Posterior vena cava (tissue), 2 donors: ENCODE measurements at regions not wholly inside any gene's neighbourhood (a gene's known extent, or its start where the extent isn't known, plus 50 kb on each side); places are given as distances from the start of the nearest gene placed in this dataset.
"Not testable (repeated sequence)": the region's sequence is repeated elsewhere in the genome, so short reads cannot be mapped to it uniquely, and the experiment has no call there.

Source experiments
- DNase-seq: peaks from one replicate; pipeline ENCODE4 v3.0.0-alpha.2; 2020; ENCODE audit warnings: low spot score
- intact Hi-C, 2 donors: fragments of 100-400 bp; cut with DNase I; formaldehyde crosslinking; loops; one replicate each; pipeline versions ENCODE4 v1.14.1 to v1.14.2; 2022 to 2023
- donor health status: DM: yes; HTN: yes; CAD: no.
- donor health status: DM: yes; HTN: yes; CAD: no.

- intact Hi-C loops: no loop called here
- DNase-seq: no peak
Measured at GRCh38 chr3:118226206-118226605, 808.4 kb downstream of the IGSF11 start.

DNA sequence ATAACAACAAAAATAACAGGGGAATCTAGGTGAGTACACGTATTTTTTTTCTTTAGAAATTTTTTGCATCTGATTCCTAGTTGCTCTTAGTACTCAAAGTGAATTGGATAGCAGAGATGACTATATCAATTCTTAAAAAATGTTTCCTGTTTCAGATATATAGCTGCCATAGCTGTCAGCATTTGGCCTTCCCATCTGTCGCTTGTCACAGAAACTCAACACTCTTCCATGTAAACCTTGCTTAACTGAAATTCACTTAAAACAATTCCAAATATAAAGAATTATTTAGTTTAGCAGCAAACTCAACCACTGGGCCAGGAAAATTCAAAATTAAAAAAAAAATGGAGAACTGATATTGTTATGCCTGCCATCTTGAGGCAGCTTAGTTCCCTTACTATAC lies 807.5 kb downstream of the IGSF11 start:
- intact Hi-C loops: no loop called here
- no peak for DNase-seq

GRCh38 chr3:118228151-118228550 lies 806.5 kb downstream of the IGSF11 start:
- intact Hi-C loops: no loop called here
- DNase-seq: no peak

DNA sequence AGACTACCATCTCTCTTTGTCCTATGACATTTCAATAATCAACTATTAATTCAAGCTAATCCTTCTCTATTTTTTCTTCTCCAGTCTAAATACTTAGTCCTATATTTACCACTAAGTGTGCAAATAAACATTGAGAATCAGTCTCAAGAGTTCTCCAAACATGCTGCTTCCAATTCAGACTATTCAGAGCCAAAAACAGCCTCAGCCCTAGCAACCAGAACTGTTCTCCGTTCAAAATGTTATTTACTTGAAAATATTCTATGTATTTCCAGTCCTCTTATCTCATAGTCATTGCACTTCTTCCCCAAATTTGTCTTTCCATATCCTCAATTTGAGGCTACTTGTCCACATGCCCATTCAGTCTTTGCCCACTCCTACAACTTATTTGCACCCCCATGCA lies 805.5 kb downstream of the IGSF11 start:
- intact Hi-C loops: no loop called here
- no peak for DNase-seq

DNA sequence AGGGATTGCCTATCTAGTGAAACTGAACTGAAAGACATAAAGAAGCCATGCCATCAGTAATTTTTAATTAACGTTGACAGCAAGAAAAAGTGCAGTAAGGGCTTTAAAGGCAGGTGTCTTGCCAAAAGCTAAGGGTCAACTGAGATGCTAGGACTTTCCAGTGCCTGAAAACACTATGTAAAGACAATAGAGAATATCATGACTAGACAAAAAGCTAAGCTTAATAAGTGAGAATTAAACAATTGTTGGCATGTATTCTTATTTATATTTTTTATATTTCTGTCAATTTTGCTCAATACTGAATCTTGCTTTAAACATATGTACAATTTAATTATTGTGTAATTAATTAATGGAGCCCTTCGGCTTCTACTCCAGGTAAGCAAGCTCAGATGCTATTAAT lies 803.1 kb downstream of the IGSF11 start:
- no peak for DNase-seq
- intact Hi-C loops: no loop called here

GRCh38 chr3:118239253-118239652 lies 795.4 kb downstream of the IGSF11 start:
- no peak for DNase-seq
- intact Hi-C loops: no loop called here

GRCh38 chr3:118244761-118245160 lies 789.9 kb downstream of the IGSF11 start:
- DNase-seq: no peak
- intact Hi-C loops: no loop called here

DNA sequence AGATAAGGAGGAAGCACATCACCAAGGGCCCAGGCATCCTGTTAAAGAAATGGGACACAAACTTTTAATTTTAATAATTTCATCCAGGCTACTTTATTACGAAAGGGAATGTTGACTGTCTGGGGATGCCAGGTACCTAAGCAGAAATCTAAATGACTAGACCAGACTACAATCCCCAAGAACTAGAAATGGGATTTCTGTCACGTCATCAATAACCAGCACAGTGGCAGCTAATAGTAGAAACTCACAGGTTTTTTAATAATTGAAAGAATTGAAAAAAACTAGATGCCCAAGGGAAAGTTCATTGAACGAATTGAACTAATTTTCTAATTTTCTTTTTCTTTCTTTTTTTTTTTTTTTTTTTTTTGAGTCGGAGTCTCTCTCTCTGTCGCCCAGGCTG lies 789.3 kb downstream of the IGSF11 start:
- intact Hi-C loops: no loop called here
- no peak for DNase-seq

DNA sequence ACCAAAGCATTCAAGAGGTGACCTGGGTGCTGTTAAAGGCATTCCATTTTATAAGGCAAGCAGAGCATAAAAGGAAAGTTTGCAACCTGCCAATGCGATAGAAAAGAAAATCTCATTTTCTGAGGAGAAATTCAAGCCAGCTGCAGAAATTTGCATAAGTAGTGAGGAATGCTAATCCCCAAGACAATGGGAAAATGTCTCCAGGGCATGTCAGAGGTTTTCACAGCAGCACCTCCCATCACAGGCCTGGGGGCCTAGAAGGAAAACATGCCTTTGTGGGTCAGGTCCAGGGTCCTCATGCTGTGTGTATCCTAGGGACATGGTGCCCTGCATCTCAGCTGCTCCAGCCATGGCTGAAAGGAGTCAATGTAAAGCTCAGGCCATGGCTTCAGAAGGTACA lies 775.8 kb downstream of the IGSF11 start:
- DNase-seq, intact Hi-C loops: not testable (repeated sequence)

GRCh38 chr3:118262800-118263402 lies 771.7 kb downstream of the IGSF11 start:
- DNase-seq: no peak
- intact Hi-C loops: no loop called here

DNA sequence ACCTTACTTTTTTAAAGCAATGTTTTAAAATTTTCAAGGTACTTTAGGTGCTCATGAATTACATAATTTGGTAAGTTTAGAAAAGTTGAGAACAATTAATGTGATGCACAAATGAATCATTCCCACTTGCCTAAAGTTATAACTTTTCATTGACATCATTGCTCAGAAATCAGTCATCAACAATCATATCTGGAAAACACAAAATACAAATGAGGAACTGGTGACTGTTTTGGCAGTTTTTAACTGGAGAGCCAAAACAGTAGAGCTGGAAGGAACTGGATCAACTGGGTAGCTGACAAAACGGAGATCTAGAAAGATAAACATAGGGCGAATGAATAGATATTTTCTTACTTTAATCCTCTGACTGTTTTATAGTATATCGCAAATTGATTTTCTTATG lies 767.1 kb downstream of the IGSF11 start:
- intact Hi-C loops: no loop called here

DNA sequence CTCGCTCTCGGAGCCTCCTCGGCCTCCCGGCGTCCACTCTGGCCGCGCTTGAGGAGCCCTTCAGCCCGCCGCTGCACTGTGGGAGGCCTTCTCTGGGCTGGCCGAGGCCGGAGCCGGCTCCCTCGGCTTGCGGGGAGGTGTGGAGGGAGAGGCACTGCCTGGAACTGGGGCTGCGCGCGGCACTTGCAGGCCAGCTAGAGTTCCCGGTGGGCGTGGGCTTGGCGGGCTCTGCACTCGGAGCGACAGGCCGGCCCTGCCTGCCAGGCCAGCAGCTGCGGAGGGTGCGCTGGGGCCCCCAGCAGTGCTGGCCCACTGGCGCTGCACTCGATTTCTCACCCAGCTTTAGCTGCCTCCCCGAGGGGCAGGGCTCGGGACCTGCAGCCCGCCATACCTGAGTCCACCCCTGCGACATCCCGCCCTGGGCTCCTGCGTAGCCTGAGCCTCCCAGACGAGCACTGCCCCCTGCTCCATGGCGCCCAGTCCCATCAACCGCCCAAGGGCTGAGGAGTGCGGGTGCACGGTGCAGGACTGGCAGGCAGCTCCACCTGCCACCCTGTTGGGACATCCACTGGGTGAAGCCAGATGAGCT lies 765.0 kb downstream of the IGSF11 start:
- intact Hi-C loops: no loop called here
- peak; percentile 76 for DNase-seq

More for the DNA sequence above, 767.1 kb downstream of the IGSF11 start:
- no peak for DNase-seq

DNA sequence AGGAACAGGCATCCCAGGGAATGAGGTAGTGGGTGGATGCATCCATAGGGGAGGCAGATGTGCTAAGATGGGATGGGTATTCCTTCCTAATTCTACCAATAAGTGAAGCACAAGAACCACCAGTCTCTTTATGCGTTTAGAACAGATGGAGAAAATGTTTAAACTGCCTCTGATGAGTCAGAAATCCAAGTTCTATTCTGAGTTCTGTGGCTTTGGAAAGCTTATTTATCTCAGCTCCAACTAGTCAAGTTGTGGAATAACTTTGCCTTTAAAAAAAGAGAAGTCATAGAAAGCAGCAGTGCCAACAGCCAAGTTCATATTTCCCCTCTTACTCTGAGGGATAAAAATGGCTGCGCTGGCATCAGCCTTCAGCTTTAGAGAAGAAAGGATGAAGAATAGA lies 761.7 kb downstream of the IGSF11 start:
- intact Hi-C loops: no loop called here
- no peak for DNase-seq

- intact Hi-C loops: no loop called here
Measured at GRCh38 chr3:118277814-118278213, 756.8 kb downstream of the IGSF11 start.

GRCh38 chr3:118292841-118293240 lies 741.8 kb downstream of the IGSF11 start:
- intact Hi-C loops: no loop called here
- DNase-seq: no peak

More at GRCh38 chr3:118277814-118278213, 756.8 kb downstream of the IGSF11 start:
- DNase-seq: no peak

DNA sequence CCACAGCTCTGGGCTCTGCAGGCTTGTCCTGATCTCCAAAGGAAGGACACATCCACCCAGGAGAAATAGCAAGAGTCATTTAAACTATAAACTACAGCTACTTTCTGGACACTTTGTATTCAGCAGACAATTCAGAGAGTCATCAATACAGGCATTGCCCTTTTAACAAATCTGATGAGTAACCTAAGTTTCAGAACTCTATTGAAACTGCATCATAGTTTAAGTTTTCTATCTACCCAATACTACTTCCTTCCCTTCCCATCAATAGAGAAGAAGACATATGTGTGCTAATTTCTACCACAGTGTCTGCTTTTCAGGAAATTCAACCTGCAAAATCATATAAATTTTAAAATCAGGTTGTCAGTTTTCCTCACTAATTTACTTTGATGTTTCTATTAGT lies 736.5 kb downstream of the IGSF11 start:
- intact Hi-C loops: no loop called here
- no peak for DNase-seq

DNA sequence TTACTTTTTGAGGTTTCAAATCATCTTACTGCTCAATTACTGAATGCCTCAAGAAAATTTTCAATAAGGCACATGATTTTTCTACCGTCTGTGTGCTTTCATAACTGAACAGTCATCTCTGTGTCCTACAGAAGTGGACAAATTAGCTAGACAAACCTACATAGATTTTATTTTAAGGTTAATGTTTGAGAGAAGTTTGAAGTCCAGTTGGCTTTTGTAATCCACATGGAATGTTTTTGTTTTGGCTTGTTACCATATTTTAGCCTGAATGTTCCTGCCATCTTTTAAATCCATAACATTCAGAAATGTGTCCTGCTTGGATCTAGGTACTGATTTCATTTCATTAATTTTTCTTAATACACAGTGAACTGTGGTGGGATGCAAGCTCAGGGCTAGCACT lies 730.1 kb downstream of the IGSF11 start:
- no peak for DNase-seq
- intact Hi-C loops: no loop called here

GRCh38 chr3:118332699-118333098 lies 701.9 kb downstream of the IGSF11 start:
- intact Hi-C loops: no loop called here
- DNase-seq: no peak

DNA sequence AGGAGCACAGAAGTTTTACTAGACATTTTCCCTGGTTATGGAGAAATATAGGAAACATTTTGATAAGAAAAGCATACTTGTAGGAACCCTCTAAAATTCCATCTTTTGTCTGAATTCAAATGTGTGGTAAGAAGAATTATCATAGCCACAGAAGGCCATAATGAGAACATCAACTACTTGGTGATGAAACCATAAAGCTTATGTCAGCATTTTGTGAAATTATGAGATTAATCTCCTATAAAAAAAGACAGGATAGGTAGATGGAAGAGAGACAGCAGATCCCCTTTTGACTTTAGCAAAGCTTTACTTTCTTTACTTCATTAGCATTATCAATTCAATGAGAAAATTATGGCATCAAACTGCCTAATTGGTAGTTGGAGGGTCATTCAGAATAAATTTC lies 697.0 kb downstream of the IGSF11 start:
- DNase-seq: no peak
- intact Hi-C loops: no loop called here

- DNase-seq: no peak
- intact Hi-C loops: loop anchor here in 1 of 2 donors (5.0 kb wide), 1 partner anchor 410 kb away; no protein-coding TSS in a partner anchor
Measured at GRCh38 chr3:118347396-118348168, 687.1 kb downstream of the IGSF11 start.

GRCh38 chr3:118348169-118348557 lies 686.5 kb downstream of the IGSF11 start:
- DNase-seq: no peak
- intact Hi-C loops: loop anchor here in 1 of 2 donors (5.0 kb wide), 1 partner anchor 411 kb away; no protein-coding TSS in a partner anchor
